OCI-LY1 (cell line): ENCODE measurements at regions not wholly inside any gene's neighbourhood (a gene's known extent, or its start where the extent isn't known, plus 50 kb on each side); places are given as distances from the start of the nearest gene placed in this dataset.

ENCODE experiments used
- H2AFZ ChIP-seq: fragments of 200-600 bp; sonication (generic), shearing (Covaris generic); 2 replicates; pipeline ENCODE4 v1.6.0; 2014; ENCODE audit warnings: antibody characterized with exemption, mild to moderate bottlenecking, low read length
- H3F3A ChIP-seq: fragments of 200-600 bp; sonication (generic), shearing (Covaris generic); 2 replicates; pipeline ENCODE4 v1.6.0; 2014; ENCODE audit warnings: mild to moderate bottlenecking, antibody characterized with exemption, low read length, moderate library complexity; ENCODE audit not compliant: insufficient read depth
- H3K27ac ChIP-seq: fragments of 200-600 bp; sonication (generic); 2 replicates; pipeline ENCODE4 v1.5.1; 2014; ENCODE audit warnings: low read length, mixed run types, mild to moderate bottlenecking, low read depth; ENCODE audit not compliant: poor library complexity, severe bottlenecking
- H3K27me3 ChIP-seq: fragments of 200-600 bp; sonication (generic); 2 replicates; pipeline ENCODE4 v1.6.0; 2014; ENCODE audit warnings: antibody characterized with exemption, mild to moderate bottlenecking, low read length, moderate library complexity; ENCODE audit not compliant: insufficient read depth
- H3K36me3 ChIP-seq: fragments of 200-600 bp; sonication (generic); 2 replicates; pipeline ENCODE4 v1.6.1; 2014; ENCODE audit warnings: mild to moderate bottlenecking, antibody characterized with exemption, low read length, moderate library complexity, mixed read lengths; ENCODE audit not compliant: insufficient read depth
- H3K4me1 ChIP-seq: fragments of 200-600 bp; sonication (generic); 2 replicates; pipeline ENCODE4 v1.5.1; 2014; ENCODE audit warnings: mild to moderate bottlenecking, low read length, moderate library complexity; ENCODE audit not compliant: insufficient read depth, severe bottlenecking
- H3K4me2 ChIP-seq: fragments of 200-600 bp; sonication (generic), shearing (Covaris generic); 2 replicates; pipeline ENCODE4 v1.6.1; 2014; ENCODE audit warnings: low read length
- H3K4me3 ChIP-seq: fragments of 200-600 bp; sonication (generic); 2 replicates; pipeline ENCODE4 v1.5.1; 2014; ENCODE audit warnings: low read length, low read depth, mild to moderate bottlenecking, mixed read lengths; ENCODE audit not compliant: poor library complexity, severe bottlenecking
- H3K79me2 ChIP-seq: fragments of 200-600 bp; shearing (Covaris generic); 2 replicates; pipeline ENCODE4 v1.6.1; 2016; ENCODE audit warnings: mixed run types, low read length, mixed read lengths; ENCODE audit not compliant: insufficient read depth
- H3K9ac ChIP-seq: fragments of 200-600 bp; sonication (generic), shearing (Covaris generic); 2 replicates; pipeline ENCODE4 v1.6.1; 2014; ENCODE audit warnings: mild to moderate bottlenecking, low read length, mixed read lengths
- H3K9me2 ChIP-seq: fragments of 200-600 bp; sonication (generic), shearing (Covaris generic); 2 replicates; pipeline ENCODE4 v1.6.1; 2014; ENCODE audit warnings: low read depth, mild to moderate bottlenecking, low read length, mixed read lengths
- H3K9me3 ChIP-seq: fragments of 200-600 bp; shearing (Covaris generic); 2 replicates; pipeline ENCODE4 v1.6.1; 2014; ENCODE audit warnings: low read length, mixed read lengths
- H4K20me1 ChIP-seq: fragments of 200-600 bp; sonication (generic), shearing (Covaris generic); 2 replicates; pipeline ENCODE4 v1.6.0; 2016; ENCODE audit warnings: mild to moderate bottlenecking, low read length; ENCODE audit not compliant: insufficient read depth
- CTCF ChIP-seq: fragments of 200-600 bp; sonication (generic), shearing (Covaris generic); IDR thresholded peaks from 2 replicates; pipeline ENCODE4 v1.5.1; 2017; ENCODE audit warnings: mild to moderate bottlenecking, antibody characterized with exemption, low read length, moderate library complexity, mixed read lengths
- EZH2 ChIP-seq: fragments of 200-600 bp; sonication (generic), shearing (Covaris generic); IDR thresholded peaks from 2 replicates; pipeline ENCODE4 v1.8.0; 2017; ENCODE audit warnings: borderline replicate concordance, mixed run types, mild to moderate bottlenecking, antibody characterized with exemption, low read length, moderate library complexity, mixed read lengths

GRCh38 chr4:108313546-108314339 is 145.0 kb upstream of the LEF1 start:
- H3F3A ChIP-seq = no peaks in the 10 kb centered on the region
- no peaks in the 10 kb centered on the region for H3K36me3 ChIP-seq
- H3K9me3 ChIP-seq = no peaks in the 10 kb centered on the region
- H4K20me1 ChIP-seq = no peaks in the 10 kb centered on the region
- H3K27ac ChIP-seq = no peak overlapping the region
- 0 out of 2 replicates have a peak, but pooled peaks cover 6% of the 10 kb centered on the region for H3K27me3 ChIP-seq
- no peak overlapping the region for H3K9ac ChIP-seq
- TF ChIP-seq CTCF (no peak), EZH2 (no peak)
- no peak overlapping the region for H3K4me2 ChIP-seq
- H3K4me3 ChIP-seq = no peak overlapping the region
- no peak overlapping the region for H2AFZ ChIP-seq
- H3K79me2 ChIP-seq = no peaks in the 10 kb centered on the region
- H3K4me1 ChIP-seq = no peaks in the 10 kb centered on the region
- H3K9me2 ChIP-seq = no peaks in the 10 kb centered on the region

GRCh38 chr4:108311313-108311712 is 142.6 kb upstream of the LEF1 start:
- Histone ChIP-seq H3K4me2 (no peak overlapping the region), H3K27ac (no peak overlapping the region), H3K4me1 (no peaks in the 10 kb centered on the region), H3K4me3 (no peak overlapping the region), H3F3A (no peaks in the 10 kb centered on the region), H4K20me1 (no peaks in the 10 kb centered on the region), H3K36me3 (no peaks in the 10 kb centered on the region), H3K9me2 (no peaks in the 10 kb centered on the region), H3K79me2 (no peaks in the 10 kb centered on the region), H3K9me3 (no peaks in the 10 kb centered on the region), H2AFZ (no peak overlapping the region), H3K9ac (no peak overlapping the region), H3K27me3 (0 out of 2 replicates have a peak, but pooled peaks cover 6% of the 10 kb centered on the region)
- no peak for TF ChIP-seq CTCF

DNA sequence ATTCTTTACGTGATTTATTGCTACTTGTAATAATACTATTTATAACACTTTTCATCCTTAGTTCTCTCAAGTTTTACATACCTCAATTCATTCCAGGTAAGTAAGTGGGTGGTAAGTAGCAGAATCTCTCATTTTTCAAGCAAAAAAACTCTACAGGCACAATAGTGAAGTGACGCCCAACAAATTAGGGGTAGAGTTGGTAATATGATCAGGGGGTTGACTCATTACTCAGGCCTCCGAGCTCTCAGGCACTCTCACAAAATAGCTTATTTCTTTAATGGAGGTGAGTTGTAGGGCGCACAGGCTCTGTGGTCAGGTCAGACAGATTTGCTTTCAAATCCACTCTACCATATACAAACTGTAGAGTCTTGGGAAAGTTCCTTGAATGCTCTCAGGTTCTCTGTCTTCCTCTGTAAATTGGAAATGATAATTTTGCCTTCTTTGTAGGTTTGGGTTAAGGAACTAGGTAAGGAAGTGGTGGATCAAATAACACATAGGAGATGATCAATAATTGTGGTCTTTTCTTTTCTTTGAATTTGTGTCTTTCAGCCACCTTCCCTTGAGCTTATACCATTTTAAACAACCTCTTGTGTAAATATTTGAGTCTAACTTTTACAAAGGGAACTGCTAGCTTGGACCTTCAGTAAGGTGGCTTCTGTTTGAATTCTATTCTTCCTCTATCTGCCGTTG is 134.9 kb upstream of the LEF1 start:
- Histone ChIP-seq H4K20me1 (no peaks in the 10 kb centered on the region), H3K9me2 (no peaks in the 10 kb centered on the region), H3F3A (no peaks in the 10 kb centered on the region), H3K36me3 (no peaks in the 10 kb centered on the region), H3K9me3 (no peaks in the 10 kb centered on the region), H2AFZ (no peak overlapping the region), H3K27ac (no peak overlapping the region), H3K4me1 (no peaks in the 10 kb centered on the region), H3K4me3 (no peak overlapping the region), H3K27me3 (no peaks in the 10 kb centered on the region), H3K4me2 (no peak overlapping the region), H3K79me2 (no peaks in the 10 kb centered on the region), H3K9ac (no peak overlapping the region)
- TF ChIP-seq CTCF (no peak), EZH2 (no peak)
